ENCODE measurements at regions not wholly inside any gene's neighbourhood (a gene's known extent, or its start where the extent isn't known, plus 50 kb on each side); places are given as distances from the start of the nearest gene placed in this dataset.

DNA sequence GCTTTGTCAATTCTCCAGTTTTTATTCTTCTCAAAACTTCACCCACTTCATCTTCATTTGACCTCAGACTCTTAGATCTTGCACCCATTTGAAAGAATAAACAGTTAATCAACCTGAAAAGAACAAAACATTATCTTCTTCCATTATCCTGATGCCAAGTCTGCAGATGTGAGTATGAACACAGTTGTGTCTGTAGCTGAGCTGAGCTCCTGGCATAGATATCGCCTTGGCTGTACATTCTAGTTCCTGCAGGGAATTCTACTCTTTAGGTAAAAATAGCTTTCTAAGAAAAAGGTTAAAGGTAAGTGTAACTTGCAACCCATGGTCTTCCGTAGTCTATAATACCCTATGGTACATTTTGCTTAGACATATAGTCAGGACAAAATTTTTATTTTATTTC lies 169.7 kb downstream of the KCNA5 start:
- intact Hi-C loops (cut with micrococcal nuclease; ENCODE audit: unreplicated experiment): no loop called here
- no peaks in the 10 kb centered on the region for H3K36me3 ChIP-seq (ENCODE audit: insufficient read depth, low read length)
- DNase-seq (ENCODE audit: low spot score): no peak
- no peak overlapping the region for H3K4me3 ChIP-seq (ENCODE audit: low read depth, low read length, poor library complexity, severe bottlenecking)
- H2AFZ ChIP-seq (ENCODE audit: low read length): no peak overlapping the region
- no peaks in the 10 kb centered on the region for H3K4me1 ChIP-seq (ENCODE audit: insufficient read depth, low read length, poor library complexity, severe bottlenecking)
- no peak overlapping the region for H3K4me2 ChIP-seq (ENCODE audit: low read length)
- POLR2A ChIA-PET: no interaction called here
- H3K9me2 ChIP-seq (ENCODE audit: insufficient read depth, low read length): no peaks in the 10 kb centered on the region
- no peaks in the 10 kb centered on the region for H3K9me3 ChIP-seq (ENCODE audit: low read length)
- no peak overlapping the region for H3K27ac ChIP-seq (ENCODE audit: low read depth, low read length, poor library complexity, severe bottlenecking)
- TF ChIP-seq EZH2phosphoT487 (IDR thresholded peaks at IDR 0.05; ENCODE audit: borderline replicate concordance, low read depth, low read length): no peak
- TF ChIP-seq, protein P1, sequence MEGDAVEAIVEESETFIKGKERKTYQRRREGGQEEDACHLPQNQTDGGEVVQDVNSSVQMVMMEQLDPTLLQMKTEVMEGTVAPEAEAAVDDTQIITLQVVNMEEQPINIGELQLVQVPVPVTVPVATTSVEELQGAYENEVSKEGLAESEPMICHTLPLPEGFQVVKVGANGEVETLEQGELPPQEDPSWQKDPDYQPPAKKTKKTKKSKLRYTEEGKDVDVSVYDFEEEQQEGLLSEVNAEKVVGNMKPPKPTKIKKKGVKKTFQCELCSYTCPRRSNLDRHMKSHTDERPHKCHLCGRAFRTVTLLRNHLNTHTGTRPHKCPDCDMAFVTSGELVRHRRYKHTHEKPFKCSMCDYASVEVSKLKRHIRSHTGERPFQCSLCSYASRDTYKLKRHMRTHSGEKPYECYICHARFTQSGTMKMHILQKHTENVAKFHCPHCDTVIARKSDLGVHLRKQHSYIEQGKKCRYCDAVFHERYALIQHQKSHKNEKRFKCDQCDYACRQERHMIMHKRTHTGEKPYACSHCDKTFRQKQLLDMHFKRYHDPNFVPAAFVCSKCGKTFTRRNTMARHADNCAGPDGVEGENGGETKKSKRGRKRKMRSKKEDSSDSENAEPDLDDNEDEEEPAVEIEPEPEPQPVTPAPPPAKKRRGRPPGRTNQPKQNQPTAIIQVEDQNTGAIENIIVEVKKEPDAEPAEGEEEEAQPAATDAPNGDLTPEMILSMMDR (conservative IDR thresholded peaks at IDR 0.05; ENCODE audit: low read length): no peak
- BruUV-seq (replicated peaks): no TSS peak
- CTCF ChIA-PET (ENCODE audit: unreplicated experiment): no interaction called here
- H3K79me2 ChIP-seq (ENCODE audit: insufficient read depth, low read depth, low read length): no peaks in the 10 kb centered on the region
- no peaks in the 10 kb centered on the region for H4K20me1 ChIP-seq (ENCODE audit: insufficient read depth, low read length)

DNA sequence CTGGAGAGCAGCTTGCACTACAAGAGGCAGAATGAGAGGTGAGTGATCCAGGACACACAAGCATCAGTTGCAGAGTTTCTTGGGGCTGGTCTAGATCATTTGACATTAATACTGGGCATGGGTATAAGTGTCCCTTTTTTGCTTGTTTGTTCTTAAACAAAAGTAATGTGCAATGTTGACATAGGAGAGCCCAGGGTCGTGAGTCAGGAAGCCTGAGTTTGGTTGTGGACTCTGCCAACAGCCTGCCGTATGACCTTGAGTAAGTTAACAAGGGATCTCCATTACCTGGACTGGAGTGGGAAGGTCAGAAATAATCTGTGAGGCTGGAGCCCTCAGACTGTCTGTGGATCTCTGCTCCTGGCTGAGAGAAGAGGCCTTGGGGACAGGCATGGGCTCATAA lies 170.3 kb downstream of the KCNA5 start:
- Histone ChIP-seq H2AFZ (ENCODE audit: low read length) (no peak overlapping the region), H3K4me2 (ENCODE audit: low read length) (no peak overlapping the region), H3K9me3 (ENCODE audit: low read length) (no peaks in the 10 kb centered on the region), H3K4me3 (ENCODE audit: low read depth, low read length, poor library complexity, severe bottlenecking) (no peak overlapping the region), H3K9me2 (ENCODE audit: insufficient read depth, low read length) (no peaks in the 10 kb centered on the region), H3K27ac (ENCODE audit: low read depth, low read length, poor library complexity, severe bottlenecking) (no peak overlapping the region), H3K4me1 (ENCODE audit: insufficient read depth, low read length, poor library complexity, severe bottlenecking) (no peaks in the 10 kb centered on the region), H3K36me3 (ENCODE audit: insufficient read depth, low read length) (no peaks in the 10 kb centered on the region), H3K79me2 (ENCODE audit: insufficient read depth, low read depth, low read length) (no peaks in the 10 kb centered on the region), H4K20me1 (ENCODE audit: insufficient read depth, low read length) (no peaks in the 10 kb centered on the region)
- POLR2A ChIA-PET: no interaction called here
- TF ChIP-seq, protein P1 (conservative IDR thresholded peaks at IDR 0.05; ENCODE audit: low read length): no peak
- no peak for TF ChIP-seq EZH2phosphoT487 (IDR thresholded peaks at IDR 0.05; ENCODE audit: borderline replicate concordance, low read depth, low read length)
- no TSS peak for BruUV-seq (replicated peaks)
- no peak for DNase-seq (ENCODE audit: low spot score)
- intact Hi-C loops (cut with micrococcal nuclease; ENCODE audit: unreplicated experiment): no loop called here
- CTCF ChIA-PET (ENCODE audit: unreplicated experiment): no interaction called here

- no peak overlapping the region for H2AFZ ChIP-seq (ENCODE audit: low read length)
- no TSS peak for BruUV-seq (replicated peaks)
- H3K4me1 ChIP-seq (ENCODE audit: insufficient read depth, low read length, poor library complexity, severe bottlenecking): no peaks in the 10 kb centered on the region
- no peaks in the 10 kb centered on the region for H3K36me3 ChIP-seq (ENCODE audit: insufficient read depth, low read length)
- no peak overlapping the region for H3K4me3 ChIP-seq (ENCODE audit: low read depth, low read length, poor library complexity, severe bottlenecking)
- H3K79me2 ChIP-seq (ENCODE audit: insufficient read depth, low read depth, low read length): no peaks in the 10 kb centered on the region
- H4K20me1 ChIP-seq (ENCODE audit: insufficient read depth, low read length): no peaks in the 10 kb centered on the region
- ChIA-PET POLR2A (no interaction called here), CTCF (ENCODE audit: unreplicated experiment) (no interaction called here)
- intact Hi-C loops (cut with micrococcal nuclease; ENCODE audit: unreplicated experiment): no loop called here
- H3K4me2 ChIP-seq (ENCODE audit: low read length): no peak overlapping the region
- no peak for TF ChIP-seq EZH2phosphoT487 (IDR thresholded peaks at IDR 0.05; ENCODE audit: borderline replicate concordance, low read depth, low read length)
- TF ChIP-seq, protein P1 (conservative IDR thresholded peaks at IDR 0.05; ENCODE audit: low read length): no peak
- H3K9me2 ChIP-seq (ENCODE audit: insufficient read depth, low read length): no peaks in the 10 kb centered on the region
- H3K9me3 ChIP-seq (ENCODE audit: low read length): no peaks in the 10 kb centered on the region
- no peak overlapping the region for H3K27ac ChIP-seq (ENCODE audit: low read depth, low read length, poor library complexity, severe bottlenecking)
- DNase-seq (ENCODE audit: low spot score): no peak
These were observed 174.3 kb downstream of the KCNA5 start for GRCh38 chr12:5217936-5218335.

Measured in OCI-LY7 (cell line).